GM19351 (cell line): ENCODE measurements at regions not wholly inside any gene's neighbourhood (a gene's known extent, or its start where the extent isn't known, plus 50 kb on each side); places are given as distances from the start of the nearest gene placed in this dataset.
"Not testable (repeated sequence)": the region's sequence is repeated elsewhere in the genome, so short reads cannot be mapped to it uniquely, and the experiment has no call there.

Experiments
- ATAC-seq: cut with Tn5 transposase; IDR thresholded peaks from one replicate; pipeline ENCODE4 v1.9.1; 2021; ENCODE audit warnings: mild to moderate bottlenecking, moderate library complexity; ENCODE audit not compliant: unreplicated experiment

DNA sequence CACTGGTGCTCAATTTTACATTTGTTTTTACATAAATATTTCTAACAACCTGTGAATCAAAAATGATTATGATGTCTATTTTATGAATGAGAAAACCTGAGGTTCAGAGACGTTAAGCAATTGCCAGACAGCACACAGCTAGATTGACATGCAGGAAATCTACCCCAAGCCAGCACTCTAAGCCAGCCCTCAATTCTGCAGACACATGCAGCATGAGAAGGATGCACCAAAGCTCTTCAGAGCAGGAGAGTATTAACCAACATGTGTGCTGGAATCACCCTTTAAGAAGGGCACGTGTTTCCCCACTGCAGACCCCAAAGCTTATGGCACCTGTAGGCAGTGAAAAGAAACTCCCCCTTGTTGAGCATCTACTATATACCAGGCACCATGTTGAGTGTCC lies 126.1 kb upstream of the ARHGEF3 start:
- no peak for ATAC-seq

DNA sequence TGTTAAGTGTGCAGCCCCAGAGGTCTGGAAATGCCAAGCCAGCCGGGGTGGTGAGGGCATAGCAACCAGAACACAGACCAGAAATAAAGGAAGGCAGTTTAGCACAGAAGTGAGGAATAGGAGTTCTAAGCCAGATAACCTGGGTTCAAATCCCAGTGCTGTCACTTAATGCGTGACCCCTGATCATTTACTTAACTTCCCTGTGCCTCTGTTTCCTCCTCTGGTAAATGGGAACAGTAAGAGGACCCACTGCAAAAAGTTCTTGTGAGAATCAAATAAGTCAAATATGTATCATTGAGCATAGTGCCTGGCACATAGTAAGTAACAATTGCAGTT lies 125.2 kb upstream of the ARHGEF3 start:
- no peak for ATAC-seq

- no peak for ATAC-seq
Observed at GRCh38 chr3:56926243-56926946, 124.6 kb upstream of the ARHGEF3 start.

- not testable (repeated sequence) for ATAC-seq
Observed at GRCh38 chr3:56924700-56925099, 123.0 kb upstream of the ARHGEF3 start.

- ATAC-seq: no peak
Observed at GRCh38 chr3:56923526-56924224, 121.9 kb upstream of the ARHGEF3 start.

DNA sequence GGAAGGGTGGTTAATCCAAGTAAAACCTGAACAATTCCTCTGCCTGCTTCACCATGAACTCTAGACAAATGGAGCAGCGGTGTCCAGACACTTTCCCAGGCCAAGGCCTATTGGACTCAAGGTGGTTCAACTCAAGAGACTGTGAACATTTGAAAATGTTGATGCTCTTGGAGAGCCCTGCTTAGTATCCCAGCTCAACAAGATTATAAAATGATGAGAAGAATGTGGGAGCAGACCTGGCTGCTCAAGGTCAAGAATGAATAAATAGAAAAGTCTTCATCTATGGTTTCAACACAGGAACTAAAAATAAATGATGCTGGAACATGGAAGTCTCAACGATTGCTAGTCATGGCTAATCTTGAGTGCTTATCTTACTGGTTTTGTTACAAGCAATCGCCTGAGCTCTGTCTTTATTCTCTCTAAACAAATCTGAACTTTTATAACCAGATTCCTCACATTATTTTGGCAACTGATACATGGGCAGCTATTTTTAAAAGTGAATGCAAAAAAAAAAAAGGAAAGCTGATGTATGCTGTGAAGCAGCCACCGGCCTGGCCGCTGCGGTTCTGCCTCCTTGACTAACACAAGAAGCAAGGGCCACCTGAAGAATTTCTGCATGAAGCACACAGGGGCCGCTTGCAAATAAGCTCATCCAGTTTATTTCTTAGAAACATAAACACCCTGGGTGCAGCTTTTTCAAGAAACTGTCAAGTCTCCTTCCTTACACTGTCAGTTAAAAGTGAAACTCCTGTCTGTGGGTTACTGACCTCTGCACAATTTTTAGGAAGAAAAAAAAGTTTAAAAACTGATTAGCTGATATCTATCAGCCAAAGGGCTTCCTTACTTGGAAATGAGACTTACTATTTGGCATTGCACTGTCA lies 120.1 kb upstream of the ARHGEF3 start:
- no peak for ATAC-seq

GRCh38 chr3:56919797-56920195 lies 118.0 kb upstream of the ARHGEF3 start:
- ATAC-seq: no peak

DNA sequence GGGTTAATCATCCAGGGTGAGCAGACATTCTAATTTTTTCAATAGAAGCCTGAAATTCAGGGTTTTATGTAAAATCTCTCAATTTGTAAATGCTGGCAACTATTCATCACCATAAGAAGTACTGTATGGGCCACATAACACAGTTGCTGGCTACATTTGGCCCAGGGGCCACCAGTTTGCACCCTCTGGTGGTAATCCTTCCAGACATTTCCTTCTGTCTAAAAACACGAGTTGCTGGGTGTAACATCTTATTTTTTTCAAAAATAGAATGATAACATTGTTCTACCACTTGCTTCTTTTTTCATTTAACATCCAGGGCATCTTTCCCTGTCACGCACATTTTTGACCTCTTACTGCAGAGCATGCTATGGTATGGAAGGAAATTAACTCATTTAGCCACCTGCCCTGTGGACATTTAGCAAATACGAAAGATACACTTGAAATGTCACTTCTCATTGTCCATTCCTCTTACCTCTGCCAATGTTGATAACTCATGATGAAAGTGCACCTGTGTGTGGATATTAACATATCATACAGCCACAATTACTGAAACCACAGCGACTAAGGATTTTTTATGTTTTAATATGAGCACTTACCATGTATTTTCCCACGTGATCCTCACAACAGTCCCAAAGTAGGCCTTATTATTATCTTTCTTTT lies 117.5 kb upstream of the ARHGEF3 start:
- ATAC-seq: no peak

DNA sequence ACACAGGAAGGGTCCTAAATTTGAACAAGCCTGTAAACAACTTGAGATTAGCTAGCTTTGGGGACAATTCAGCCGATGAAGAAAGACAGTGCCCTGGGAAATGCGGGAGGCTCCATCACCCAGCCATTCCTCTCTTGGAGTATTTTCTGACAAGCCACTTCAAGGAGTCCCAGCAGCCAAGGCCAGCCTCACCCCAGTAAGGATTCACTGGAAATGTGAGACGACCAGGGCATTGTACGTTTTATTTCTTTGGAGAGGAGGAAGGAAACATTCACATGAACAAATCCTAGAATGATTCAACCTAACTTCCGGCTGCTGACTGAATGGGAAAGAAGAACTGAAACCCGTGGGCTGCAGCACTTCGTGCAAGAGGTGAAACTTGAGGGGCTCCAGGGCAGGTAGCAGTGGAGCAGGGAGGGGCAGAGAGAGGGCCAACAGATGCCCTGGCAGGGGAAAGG lies 116.4 kb upstream of the ARHGEF3 start:
- ATAC-seq: peak; percentile 56

DNA sequence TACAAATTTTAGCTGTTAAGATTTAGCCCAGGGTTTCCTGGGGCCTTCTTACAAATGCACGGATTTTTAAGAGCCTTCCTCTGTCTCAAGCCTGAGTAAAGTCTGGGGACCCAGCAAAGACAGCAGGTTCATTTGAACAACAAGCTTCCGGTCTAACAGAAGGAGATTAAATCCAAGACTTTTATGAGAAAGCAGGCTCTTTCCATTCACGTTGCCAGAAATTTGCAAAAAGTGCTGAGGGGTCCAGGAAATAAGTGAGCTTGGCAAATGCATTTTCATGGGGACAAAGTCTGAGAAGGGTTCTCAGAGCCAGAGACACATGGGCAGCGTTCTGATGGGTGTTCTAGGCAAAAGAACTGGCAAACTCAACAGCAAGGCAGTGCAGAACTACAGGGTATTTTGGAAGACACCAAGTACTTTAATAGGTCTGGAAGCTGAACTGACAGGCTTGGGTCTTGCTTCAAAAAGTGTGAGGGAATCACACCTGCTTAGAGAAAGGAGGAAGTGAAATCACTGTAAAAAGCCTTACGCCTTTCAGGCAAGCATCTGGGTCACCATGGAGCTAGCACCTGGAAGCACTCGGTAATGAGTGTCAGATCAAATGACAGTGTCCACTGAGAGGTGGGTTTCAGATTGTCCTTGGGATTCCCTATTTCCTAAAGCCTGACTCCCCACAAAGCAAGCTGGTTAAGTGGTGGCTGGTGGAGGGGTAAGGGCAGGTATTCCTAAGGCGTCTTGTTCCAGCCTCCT lies 115.8 kb upstream of the ARHGEF3 start:
- peak; percentile 61 for ATAC-seq

DNA sequence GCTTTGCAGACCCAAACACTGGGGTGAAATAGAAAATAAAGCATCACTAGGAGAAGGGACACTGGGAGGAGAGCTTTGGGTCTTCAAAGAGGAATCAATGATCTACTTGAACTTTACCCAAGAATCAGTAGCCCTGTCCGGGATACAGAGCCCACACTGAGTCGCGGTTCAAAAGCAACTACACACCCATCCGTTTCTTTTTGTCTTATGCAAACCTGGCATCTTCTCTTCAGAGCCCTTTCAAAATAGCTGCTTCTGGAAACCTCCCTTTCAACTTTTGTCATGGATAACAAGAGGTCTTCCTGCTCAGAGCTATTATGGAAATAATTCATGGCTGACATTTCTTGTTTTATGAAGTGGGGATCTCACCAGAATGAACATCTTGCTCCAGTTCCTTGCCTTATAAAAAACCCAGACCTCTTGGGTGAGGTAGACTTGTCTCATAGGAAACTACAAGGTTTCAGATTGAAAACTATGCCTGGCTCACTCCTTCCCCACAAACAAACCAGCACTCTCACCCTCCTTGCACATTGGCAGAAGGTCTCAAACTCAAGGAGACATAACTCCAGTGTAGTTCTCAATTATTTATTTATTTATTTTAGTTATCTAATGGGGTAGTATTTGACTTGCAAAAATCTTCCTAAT lies 115.1 kb upstream of the ARHGEF3 start:
- no peak for ATAC-seq

DNA sequence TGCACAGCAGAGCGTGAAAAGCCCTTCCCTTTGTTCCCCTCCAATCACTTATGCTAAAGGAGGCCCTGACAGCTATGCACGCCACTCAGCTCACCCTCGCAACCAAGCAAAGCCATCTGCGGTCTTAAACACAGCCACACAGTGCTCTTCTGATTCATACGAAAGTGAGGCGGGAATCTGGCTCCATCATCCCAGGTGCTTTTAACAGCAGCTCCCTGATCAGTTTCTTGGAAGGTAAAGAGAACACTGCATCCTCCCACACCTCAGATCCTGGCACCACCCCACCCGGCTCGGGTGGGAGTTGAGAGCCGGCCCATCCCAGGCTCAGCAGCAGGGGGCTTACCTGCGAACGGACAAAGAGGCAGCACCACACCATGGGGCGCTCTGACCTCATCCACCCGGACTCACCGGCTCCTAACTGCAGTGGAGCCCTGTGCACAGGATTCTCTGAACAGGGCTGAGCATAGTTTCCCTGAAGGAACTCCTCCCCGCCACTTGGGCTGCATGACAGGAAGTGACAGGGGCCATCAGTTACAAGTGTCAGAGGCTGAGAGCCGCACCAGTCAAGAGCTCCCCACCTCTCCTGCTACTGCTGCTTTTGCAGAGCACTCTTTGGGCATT lies 114.3 kb upstream of the ARHGEF3 start:
- peak; percentile 59 for ATAC-seq

- no peak for ATAC-seq
Observed at GRCh38 chr3:56914646-56915045, 112.9 kb upstream of the ARHGEF3 start.

- ATAC-seq: no peak
Observed at GRCh38 chr3:56911363-56911762, 109.6 kb upstream of the ARHGEF3 start.

DNA sequence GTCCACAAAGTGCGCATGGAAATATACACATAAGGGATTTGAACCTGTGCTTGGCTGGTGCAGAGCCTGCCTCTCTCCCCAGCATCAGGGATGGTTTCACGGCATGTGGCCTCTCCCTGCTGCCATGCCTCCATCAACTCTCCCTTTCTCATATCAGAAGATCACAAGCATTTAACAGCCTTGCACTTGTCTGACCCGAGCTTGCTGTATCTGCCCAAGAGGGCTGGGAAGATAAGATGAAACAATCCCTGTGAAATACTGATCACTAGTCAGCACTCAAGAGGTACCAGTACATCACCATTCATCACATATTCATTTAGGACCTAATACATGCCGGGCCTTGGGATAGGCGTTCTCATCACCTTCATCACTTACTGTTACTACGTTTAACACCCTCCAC lies 107.6 kb upstream of the ARHGEF3 start:
- no peak for ATAC-seq

DNA sequence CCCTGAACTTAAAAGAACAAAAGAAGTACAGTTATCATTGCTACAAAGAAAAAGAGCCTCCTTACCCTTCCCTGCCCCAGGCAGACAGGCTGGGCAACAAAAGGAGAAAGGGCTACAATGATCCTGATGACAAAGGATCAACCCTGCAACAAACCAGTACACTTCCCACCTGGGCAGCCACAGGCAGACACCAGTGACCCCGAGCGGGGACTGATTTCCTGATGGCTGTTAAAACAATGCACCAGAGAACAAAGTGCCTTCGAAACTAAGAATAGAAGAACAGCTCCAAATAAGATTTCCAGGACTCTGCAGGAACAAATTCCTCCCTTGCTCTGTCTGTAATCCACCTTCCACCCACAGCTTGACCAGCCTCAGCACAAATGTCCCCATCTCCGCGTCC lies 106.3 kb upstream of the ARHGEF3 start:
- no peak for ATAC-seq

DNA sequence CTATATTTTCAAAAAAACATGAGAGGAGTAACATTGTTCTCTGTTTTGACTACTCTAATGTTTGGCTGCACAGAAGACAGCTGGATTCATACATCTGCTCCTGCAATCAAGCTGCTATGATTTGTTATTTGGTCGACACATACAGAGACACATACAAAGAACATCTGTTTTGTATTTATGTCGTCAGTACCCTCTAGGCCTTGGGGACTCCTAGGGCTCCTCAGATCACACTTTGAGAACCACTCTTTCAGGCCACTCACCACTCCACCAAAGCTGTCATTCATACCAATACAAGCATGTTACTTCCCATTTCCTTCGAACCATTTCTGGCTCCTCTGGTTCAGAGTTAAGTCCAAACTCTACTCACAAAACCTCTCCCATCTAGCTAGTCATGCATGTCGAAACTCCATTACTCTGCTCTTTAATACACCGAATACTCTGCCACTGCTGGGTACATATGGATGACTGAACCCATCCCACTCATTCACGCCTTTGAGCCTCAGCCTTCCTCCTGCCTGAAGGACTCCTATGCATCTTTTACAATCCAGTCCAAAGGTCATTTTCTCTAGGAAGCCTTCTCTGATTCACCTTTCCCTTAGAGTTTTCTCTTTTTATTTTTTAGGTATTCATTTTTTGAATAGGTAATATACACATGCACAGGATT lies 102.9 kb upstream of the ARHGEF3 start:
- ATAC-seq: no peak

GRCh38 chr3:56903231-56903782 lies 101.6 kb upstream of the ARHGEF3 start:
- ATAC-seq: no peak
